ENCODE measurements at regions not wholly inside any gene's neighbourhood (a gene's known extent, or its start where the extent isn't known, plus 50 kb on each side); places are given as distances from the start of the nearest gene placed in this dataset.

- no peak overlapping the region for H3K27ac Mint-ChIP-seq
- Histone ChIP-seq H3K4me1 (ENCODE audit: control insufficient read depth, insufficient read depth, low read length) (no peaks in the 10 kb centered on the region), H3K9me3 (ENCODE audit: control insufficient read depth, low read length) (no peaks in the 10 kb centered on the region), H3K9ac (ENCODE audit: extremely low read depth, low read length, poor library complexity, severe bottlenecking) (no peak overlapping the region), H3K36me3 (ENCODE audit: control insufficient read depth, insufficient read depth, low read length) (no peaks in the 10 kb centered on the region), H3K27ac (ENCODE audit: low read depth, low read length) (no peak overlapping the region), H3K4me3 (ENCODE audit: low read length) (no peak overlapping the region), H3K27me3 (ENCODE audit: control insufficient read depth, insufficient read depth, low read length, poor library complexity, severe bottlenecking) (peaks cover 16% of the 10 kb centered on the region)
- no peak for TF ChIP-seq CTCF (conservative IDR thresholded peaks at IDR 0.05)
- H3K36me3 Mint-ChIP-seq (ENCODE audit: low read depth) = no peaks in the 10 kb centered on the region
- no peaks in the 10 kb centered on the region for H3K9me3 Mint-ChIP-seq
- 88 to 90% methylated on average over 4 of the region's 4 CpGs for WGBS, 2 experiments (ENCODE audit: insufficient coverage in 1 of 2, insufficient read length in 1 of 2)
- peaks cover 18% of the 10 kb centered on the region for H3K4me1 Mint-ChIP-seq
- no peak for DNase-seq
- H3K27me3 Mint-ChIP-seq (ENCODE audit: insufficient read depth) = peaks cover 4% of the 10 kb centered on the region
- H3K4me3 Mint-ChIP-seq = no peak overlapping the region
These were observed 242.1 kb downstream of the HACE1 start for GRCh38 chr6:104617591-104617990.

GRCh38 chr6:104614394-104614793 lies 245.3 kb downstream of the HACE1 start:
- Histone ChIP-seq H3K9me3 (ENCODE audit: control insufficient read depth, low read length) (no peaks in the 10 kb centered on the region), H3K27me3 (ENCODE audit: control insufficient read depth, insufficient read depth, low read length, poor library complexity, severe bottlenecking) (peaks cover 7% of the 10 kb centered on the region), H3K27ac (ENCODE audit: low read depth, low read length) (no peak overlapping the region), H3K36me3 (ENCODE audit: control insufficient read depth, insufficient read depth, low read length) (no peaks in the 10 kb centered on the region), H3K9ac (ENCODE audit: extremely low read depth, low read length, poor library complexity, severe bottlenecking) (no peak overlapping the region), H3K4me3 (ENCODE audit: low read length) (no peak overlapping the region), H3K4me1 (ENCODE audit: control insufficient read depth, insufficient read depth, low read length) (no peaks in the 10 kb centered on the region)
- H3K36me3 Mint-ChIP-seq (ENCODE audit: low read depth) = no peaks in the 10 kb centered on the region
- H3K4me3 Mint-ChIP-seq = no peak overlapping the region
- no peak for TF ChIP-seq CTCF (conservative IDR thresholded peaks at IDR 0.05)
- H3K27me3 Mint-ChIP-seq (ENCODE audit: insufficient read depth) = peaks cover 6% of the 10 kb centered on the region
- no CpG with 5 or more reads among the region's 1 CpG for WGBS, 2 experiments (ENCODE audit: insufficient coverage in 1 of 2, insufficient read length in 1 of 2)
- H3K4me1 Mint-ChIP-seq = peaks cover 7% of the 10 kb centered on the region
- H3K9me3 Mint-ChIP-seq = no peaks in the 10 kb centered on the region
- DNase-seq = no peak
- H3K27ac Mint-ChIP-seq = no peak overlapping the region

- no peak for TF ChIP-seq CTCF (conservative IDR thresholded peaks at IDR 0.05)
- peaks cover 8% of the 10 kb centered on the region for H3K27me3 Mint-ChIP-seq (ENCODE audit: insufficient read depth)
- no peak overlapping the region for H3K4me3 Mint-ChIP-seq
- WGBS, 2 experiments (ENCODE audit: insufficient coverage in 1 of 2, insufficient read length in 1 of 2) = 68 to 91% methylated on average over 2 to 4 of the region's 4 CpGs
- no peaks in the 10 kb centered on the region for H3K36me3 Mint-ChIP-seq (ENCODE audit: low read depth)
- H3K36me3 ChIP-seq (ENCODE audit: control insufficient read depth, insufficient read depth, low read length) = no peaks in the 10 kb centered on the region
- no peaks in the 10 kb centered on the region for H3K9me3 ChIP-seq (ENCODE audit: control insufficient read depth, low read length)
- peaks cover 4% of the 10 kb centered on the region for H3K4me1 ChIP-seq (ENCODE audit: control insufficient read depth, insufficient read depth, low read length)
- H3K4me1 Mint-ChIP-seq = peaks cover 11% of the 10 kb centered on the region
- peaks cover 7% of the 10 kb centered on the region for H3K27me3 ChIP-seq (ENCODE audit: control insufficient read depth, insufficient read depth, low read length, poor library complexity, severe bottlenecking)
- DNase-seq = no peak
- no peak overlapping the region for H3K27ac Mint-ChIP-seq
- H3K27ac ChIP-seq (ENCODE audit: low read depth, low read length) = peak overlapping the region; percentile 79
- no peak overlapping the region for H3K4me3 ChIP-seq (ENCODE audit: low read length)
- no peaks in the 10 kb centered on the region for H3K9me3 Mint-ChIP-seq
- H3K9ac ChIP-seq (ENCODE audit: extremely low read depth, low read length, poor library complexity, severe bottlenecking) = no peak overlapping the region
These were observed 246.2 kb downstream of the HACE1 start for GRCh38 chr6:104613416-104614001.
